HepG2 (cell line): ENCODE measurements at regions not wholly inside any gene's neighbourhood (a gene's known extent, or its start where the extent isn't known, plus 50 kb on each side); places are given as distances from the start of the nearest gene placed in this dataset.

Source experiments
- FOXJ3 ChIP-seq: sonication (generic); formaldehyde crosslinking; IDR thresholded peaks from 2 replicates; pipeline ENCODE4 v1.4.0; 2020; ENCODE audit warnings: missing genetic modification reagents, mild to moderate bottlenecking, borderline replicate concordance
- IRF2 ChIP-seq: IDR thresholded peaks from 2 replicates; pipeline ENCODE4 v1.6.1; 2018; ENCODE audit warnings: missing genetic modification reagents, missing compliant biosample characterization
- NR2F2 ChIP-seq: IDR thresholded peaks from 2 replicates; pipeline ENCODE4 v1.6.1; 2012; ENCODE audit warnings: low read depth, inconsistent platforms, borderline replicate concordance
- SOX13 ChIP-seq, 3 experiments: fragments of 450-650 bp in 1 of 3; sonication (generic) in 1 of 3; formaldehyde crosslinking in 1 of 3; IDR thresholded peaks in 2 of 3; conservative IDR thresholded peaks in 1 of 3; 2 replicates each; pipeline versions ENCODE4 v1.5.0 to v1.6.1; 2016 to 2020; ENCODE audit warnings: antibody characterized with exemption in 1 of 3, mild to moderate bottlenecking in 1 of 3, missing compliant biosample characterization in 1 of 3, missing genetic modification reagents in 1 of 3, moderate library complexity in 1 of 3
- SP5 ChIP-seq: IDR thresholded peaks from 2 replicates; pipeline ENCODE4 v1.6.1; 2016; ENCODE audit warnings: low read depth, borderline replicate concordance
- TEAD3 ChIP-seq: optimal IDR thresholded peaks from 2 replicates; pipeline ENCODE3; 2016; ENCODE audit warnings: borderline replicate concordance
- ZNF709 ChIP-seq: sonication (generic); formaldehyde crosslinking; IDR thresholded peaks from 2 replicates; pipeline ENCODE4 v1.5.0; 2020; ENCODE audit warnings: mild to moderate bottlenecking, missing genetic modification reagents
- TF ChIP-seq, protein P1 (sequence below): sonication (generic); formaldehyde crosslinking; IDR thresholded peaks from 2 replicates; pipeline ENCODE4 v1.5.0; 2020; ENCODE audit warnings: mild to moderate bottlenecking, missing genetic modification reagents, borderline replicate concordance
- TF ChIP-seq, protein P2 (sequence below): sonication (generic); formaldehyde crosslinking; IDR thresholded peaks from 2 replicates; pipeline ENCODE4 v1.4.0; 2020; ENCODE audit warnings: mild to moderate bottlenecking, missing genetic modification reagents
- TF ChIP-seq, protein P3 (sequence below): sonication (generic); formaldehyde crosslinking; IDR thresholded peaks from 2 replicates; pipeline ENCODE4 v1.4.0; 2020; ENCODE audit warnings: missing genetic modification reagents, borderline replicate concordance
- TF ChIP-seq, protein P4 (sequence below): sonication (generic); formaldehyde crosslinking; IDR thresholded peaks from 2 replicates; pipeline ENCODE4 v1.4.0; 2020; ENCODE audit warnings: mild to moderate bottlenecking, missing genetic modification reagents

DNA sequence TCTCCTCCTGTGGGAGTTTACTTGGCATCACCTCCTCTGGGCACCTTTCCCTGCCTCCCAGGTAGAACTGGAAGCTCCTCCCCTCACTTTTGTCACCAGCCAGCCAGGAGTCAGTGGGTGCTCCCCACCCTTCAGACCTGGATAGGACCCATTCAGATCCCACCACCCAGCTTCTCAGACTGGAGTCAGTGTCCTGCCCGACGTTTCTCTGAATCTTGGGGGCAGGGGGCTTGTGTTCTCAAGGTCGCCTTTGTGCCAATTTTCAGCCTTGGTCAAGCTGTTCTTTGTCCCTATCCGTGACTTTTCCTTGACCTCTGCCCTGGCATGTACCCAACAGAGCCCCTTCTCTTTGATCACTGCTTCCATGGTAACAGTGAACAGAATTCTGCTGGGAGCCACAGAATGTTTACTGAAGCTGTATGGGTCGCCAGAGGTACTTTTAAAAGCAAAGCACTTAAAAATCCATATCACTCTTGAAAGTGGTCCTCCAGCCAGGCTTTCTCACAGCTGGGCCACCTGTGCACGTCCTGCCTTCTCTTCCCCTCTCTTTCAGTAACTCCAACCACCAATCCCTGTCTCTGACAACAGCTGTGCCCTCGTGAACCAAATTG, 63.1 kb downstream of the SOWAHC start (continued):
- TF ChIP-seq, protein P1, sequence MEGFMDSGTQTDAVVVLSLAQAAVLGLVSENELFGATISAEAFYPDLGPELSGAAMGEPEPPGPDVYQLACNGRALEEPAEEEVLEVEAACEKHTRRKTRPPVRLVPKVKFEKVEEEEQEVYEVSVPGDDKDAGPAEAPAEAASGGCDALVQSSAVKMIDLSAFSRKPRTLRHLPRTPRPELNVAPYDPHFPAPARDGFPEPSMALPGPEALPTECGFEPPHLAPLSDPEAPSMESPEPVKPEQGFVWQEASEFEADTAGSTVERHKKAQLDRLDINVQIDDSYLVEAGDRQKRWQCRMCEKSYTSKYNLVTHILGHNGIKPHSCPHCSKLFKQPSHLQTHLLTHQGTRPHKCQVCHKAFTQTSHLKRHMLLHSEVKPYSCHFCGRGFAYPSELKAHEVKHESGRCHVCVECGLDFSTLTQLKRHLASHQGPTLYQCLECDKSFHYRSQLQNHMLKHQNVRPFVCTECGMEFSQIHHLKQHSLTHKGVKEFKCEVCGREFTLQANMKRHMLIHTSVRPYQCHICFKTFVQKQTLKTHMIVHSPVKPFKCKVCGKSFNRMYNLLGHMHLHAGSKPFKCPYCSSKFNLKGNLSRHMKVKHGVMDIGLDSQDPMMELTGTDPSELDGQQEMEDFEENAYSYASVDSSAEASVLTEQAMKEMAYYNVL (CRISPR knock-in tag) = peak; percentile 76; the same call in 1 of the 2 replicates
- TF ChIP-seq, protein P2, sequence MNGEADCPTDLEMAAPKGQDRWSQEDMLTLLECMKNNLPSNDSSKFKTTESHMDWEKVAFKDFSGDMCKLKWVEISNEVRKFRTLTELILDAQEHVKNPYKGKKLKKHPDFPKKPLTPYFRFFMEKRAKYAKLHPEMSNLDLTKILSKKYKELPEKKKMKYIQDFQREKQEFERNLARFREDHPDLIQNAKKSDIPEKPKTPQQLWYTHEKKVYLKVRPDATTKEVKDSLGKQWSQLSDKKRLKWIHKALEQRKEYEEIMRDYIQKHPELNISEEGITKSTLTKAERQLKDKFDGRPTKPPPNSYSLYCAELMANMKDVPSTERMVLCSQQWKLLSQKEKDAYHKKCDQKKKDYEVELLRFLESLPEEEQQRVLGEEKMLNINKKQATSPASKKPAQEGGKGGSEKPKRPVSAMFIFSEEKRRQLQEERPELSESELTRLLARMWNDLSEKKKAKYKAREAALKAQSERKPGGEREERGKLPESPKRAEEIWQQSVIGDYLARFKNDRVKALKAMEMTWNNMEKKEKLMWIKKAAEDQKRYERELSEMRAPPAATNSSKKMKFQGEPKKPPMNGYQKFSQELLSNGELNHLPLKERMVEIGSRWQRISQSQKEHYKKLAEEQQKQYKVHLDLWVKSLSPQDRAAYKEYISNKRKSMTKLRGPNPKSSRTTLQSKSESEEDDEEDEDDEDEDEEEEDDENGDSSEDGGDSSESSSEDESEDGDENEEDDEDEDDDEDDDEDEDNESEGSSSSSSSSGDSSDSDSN = 0 out of 2 replicates have a peak, but pooled peaks have one; percentile 4
- TF ChIP-seq, protein P3, sequence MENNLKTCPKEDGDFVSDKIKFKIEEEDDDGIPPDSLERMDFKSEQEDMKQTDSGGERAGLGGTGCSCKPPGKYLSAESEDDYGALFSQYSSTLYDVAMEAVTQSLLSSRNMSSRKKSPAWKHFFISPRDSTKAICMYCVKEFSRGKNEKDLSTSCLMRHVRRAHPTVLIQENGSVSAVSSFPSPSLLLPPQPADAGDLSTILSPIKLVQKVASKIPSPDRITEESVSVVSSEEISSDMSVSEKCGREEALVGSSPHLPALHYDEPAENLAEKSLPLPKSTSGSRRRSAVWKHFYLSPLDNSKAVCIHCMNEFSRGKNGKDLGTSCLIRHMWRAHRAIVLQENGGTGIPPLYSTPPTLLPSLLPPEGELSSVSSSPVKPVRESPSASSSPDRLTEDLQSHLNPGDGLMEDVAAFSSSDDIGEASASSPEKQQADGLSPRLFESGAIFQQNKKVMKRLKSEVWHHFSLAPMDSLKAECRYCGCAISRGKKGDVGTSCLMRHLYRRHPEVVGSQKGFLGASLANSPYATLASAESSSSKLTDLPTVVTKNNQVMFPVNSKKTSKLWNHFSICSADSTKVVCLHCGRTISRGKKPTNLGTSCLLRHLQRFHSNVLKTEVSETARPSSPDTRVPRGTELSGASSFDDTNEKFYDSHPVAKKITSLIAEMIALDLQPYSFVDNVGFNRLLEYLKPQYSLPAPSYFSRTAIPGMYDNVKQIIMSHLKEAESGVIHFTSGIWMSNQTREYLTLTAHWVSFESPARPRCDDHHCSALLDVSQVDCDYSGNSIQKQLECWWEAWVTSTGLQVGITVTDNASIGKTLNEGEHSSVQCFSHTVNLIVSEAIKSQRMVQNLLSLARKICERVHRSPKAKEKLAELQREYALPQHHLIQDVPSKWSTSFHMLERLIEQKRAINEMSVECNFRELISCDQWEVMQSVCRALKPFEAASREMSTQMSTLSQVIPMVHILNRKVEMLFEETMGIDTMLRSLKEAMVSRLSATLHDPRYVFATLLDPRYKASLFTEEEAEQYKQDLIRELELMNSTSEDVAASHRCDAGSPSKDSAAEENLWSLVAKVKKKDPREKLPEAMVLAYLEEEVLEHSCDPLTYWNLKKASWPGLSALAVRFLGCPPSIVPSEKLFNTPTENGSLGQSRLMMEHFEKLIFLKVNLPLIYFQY (CRISPR knock-in tag) = peak; percentile 77
- TF ChIP-seq IRF2 (CRISPR knock-in tag) = 0 out of 2 replicates have a peak, but pooled peaks have one; percentile 12
- TF ChIP-seq FOXJ3 = peak; percentile 83; the same call in 1 of the 2 replicates
- peak; percentile 95 for TF ChIP-seq TEAD3
- TF ChIP-seq SP5 (CRISPR knock-in tag) = peak; percentile 56
- TF ChIP-seq, protein P4, sequence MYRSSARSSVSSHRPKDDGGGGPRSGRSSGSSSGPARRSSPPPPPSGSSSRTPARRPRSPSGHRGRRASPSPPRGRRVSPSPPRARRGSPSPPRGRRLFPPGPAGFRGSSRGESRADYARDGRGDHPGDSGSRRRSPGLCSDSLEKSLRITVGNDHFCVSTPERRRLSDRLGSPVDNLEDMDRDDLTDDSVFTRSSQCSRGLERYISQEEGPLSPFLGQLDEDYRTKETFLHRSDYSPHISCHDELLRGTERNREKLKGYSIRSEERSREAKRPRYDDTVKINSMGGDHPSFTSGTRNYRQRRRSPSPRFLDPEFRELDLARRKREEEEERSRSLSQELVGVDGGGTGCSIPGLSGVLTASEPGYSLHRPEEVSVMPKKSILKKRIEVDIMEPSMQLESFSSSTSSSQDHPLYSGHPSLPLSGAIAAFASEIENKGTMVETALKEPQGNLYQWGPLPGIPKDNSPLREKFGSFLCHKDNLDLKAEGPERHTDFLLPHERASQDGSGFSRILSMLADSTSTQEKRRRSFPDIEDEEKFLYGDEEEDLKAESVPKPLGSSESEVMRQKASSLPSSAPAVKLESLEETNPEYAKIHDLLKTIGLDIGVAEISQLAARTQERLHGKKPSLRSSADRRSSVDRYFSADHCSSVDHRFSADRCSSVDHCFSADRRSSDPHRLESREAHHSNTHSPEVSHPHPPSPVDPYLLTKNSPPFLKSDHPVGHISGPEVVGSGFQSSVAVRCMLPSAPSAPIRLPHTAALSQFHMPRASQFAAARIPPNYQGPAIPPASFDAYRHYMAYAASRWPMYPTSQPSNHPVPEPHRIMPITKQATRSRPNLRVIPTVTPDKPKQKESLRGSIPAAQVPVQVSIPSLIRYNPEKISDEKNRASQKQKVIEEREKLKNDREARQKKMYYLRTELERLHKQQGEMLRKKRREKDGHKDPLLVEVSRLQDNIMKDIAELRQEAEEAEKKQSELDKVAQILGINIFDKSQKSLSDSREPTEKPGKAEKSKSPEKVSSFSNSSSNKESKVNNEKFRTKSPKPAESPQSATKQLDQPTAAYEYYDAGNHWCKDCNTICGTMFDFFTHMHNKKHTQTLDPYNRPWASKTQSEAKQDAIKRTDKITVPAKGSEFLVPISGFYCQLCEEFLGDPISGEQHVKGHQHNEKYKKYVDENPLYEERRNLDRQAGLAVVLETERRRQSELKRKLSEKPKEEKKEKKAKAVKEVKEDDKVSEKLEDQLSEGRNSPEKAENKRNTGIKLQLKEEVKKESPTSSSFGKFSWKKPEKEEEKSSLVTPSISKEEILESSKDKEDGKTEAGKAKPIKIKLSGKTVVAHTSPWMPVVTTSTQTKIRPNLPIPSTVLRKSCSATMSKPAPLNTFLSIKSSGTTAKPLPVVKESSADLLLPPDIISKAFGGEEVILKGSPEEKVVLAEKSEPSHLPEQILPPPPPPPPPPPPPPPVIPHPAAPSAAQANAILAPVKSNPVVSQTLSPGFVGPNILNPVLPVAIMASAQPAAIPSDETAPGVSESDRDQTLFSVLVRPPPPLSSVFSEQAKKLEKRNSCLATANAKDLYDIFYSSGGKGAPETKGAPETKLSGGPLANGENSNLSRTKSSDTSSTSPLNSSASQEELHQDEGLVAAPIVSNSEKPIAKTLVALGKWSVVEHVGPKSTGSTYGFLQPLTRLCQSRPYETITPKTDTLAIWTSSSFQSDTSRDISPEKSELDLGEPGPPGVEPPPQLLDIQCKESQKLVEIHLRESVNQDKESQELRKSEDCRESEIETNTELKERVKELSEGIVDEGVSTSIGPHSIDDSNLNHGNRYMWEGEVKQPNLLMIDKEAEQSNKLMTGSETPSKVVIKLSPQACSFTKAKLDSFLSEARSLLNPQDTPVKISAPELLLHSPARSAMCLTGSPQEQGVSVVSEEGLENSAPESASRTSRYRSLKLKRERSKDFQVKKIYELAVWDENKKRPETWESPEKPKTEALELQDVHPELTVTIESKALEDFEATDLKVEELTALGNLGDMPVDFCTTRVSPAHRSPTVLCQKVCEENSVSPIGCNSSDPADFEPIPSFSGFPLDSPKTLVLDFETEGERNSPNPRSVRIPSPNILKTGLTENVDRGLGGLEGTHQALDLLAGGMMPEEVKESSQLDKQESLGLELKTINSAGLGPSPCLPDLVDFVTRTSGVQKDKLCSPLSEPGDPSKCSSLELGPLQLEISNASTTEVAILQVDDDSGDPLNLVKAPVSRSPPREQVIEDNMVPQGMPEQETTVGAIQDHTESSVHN (CRISPR knock-in tag) = 0 out of 2 replicates have a peak, but pooled peaks have one; percentile 44
- TF ChIP-seq SOX13 (IDR thresholded peaks at IDR 0.05) = peak; percentile 68; the same call in 1 of the 2 replicates
- peak in 1 of 2 experiments; percentile 90; a peak in 2 of 4 replicates for TF ChIP-seq SOX13 (CRISPR knock-in tag; conservative IDR thresholded peaks at IDR 0.05 in 1 of 2, IDR thresholded peaks at IDR 0.05 in 1 of 2)
- TF ChIP-seq ZNF709 (CRISPR knock-in tag) = 0 out of 2 replicates have a peak, but pooled peaks have one; percentile 59
- TF ChIP-seq NR2F2 = peak; percentile 95
